Gastroesophageal sphincter (tissue), 3 donors: ENCODE measurements at regions not wholly inside any gene's neighbourhood (a gene's known extent, or its start where the extent isn't known, plus 50 kb on each side); places are given as distances from the start of the nearest gene placed in this dataset.

ENCODE experiments used
- EP300 ChIP-seq: sonication (generic); formaldehyde crosslinking; IDR thresholded peaks from one replicate; pipeline ENCODE4 v1.6.1; 2017; ENCODE audit warnings: antibody characterized with exemption, mild to moderate bottlenecking
- POLR2A ChIP-seq, 2 donors: fragments of 450-650 bp; IDR thresholded peaks; one replicate each; pipeline ENCODE4 v1.6.1; 2017; ENCODE audit warnings: antibody characterized with exemption in 2 of 2, mild to moderate bottlenecking in 2 of 2, moderate library complexity in 1 of 2
- POLR2AphosphoS5 ChIP-seq: sonication (generic); formaldehyde crosslinking; IDR thresholded peaks from one replicate; pipeline ENCODE4 v1.6.1; 2017; ENCODE audit warnings: antibody characterized with exemption
- TF ChIP-seq, protein P1 (sequence below), 4 experiments: fragments of 200-600 bp in 2 of 4; fragments of 450-650 bp in 2 of 4; sonication (generic) in 1 of 4; IDR thresholded peaks; one replicate each; pipeline ENCODE4 v1.5.1; 2017 to 2019; ENCODE audit warnings: antibody characterized with exemption in 4 of 4, mild to moderate bottlenecking in 2 of 4, moderate library complexity in 2 of 4

DNA sequence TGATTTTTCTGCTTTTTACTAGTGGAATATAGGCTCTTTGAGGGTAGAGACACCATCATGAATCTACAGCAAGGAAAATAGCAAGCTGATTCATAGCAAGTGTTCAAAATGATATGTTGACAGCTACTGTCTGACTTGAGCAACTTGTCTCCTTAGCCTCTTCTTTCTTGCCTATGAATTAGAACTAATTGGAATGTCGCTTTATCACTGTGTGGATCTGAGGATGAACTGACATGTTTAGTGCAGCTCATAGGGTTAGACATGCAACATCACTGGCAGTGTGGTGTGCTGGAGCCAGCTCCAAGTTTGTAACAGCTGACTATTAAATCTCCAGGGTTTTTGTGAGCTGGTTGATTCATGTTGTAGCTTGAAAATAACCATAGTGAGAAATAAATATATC is 1068.4 kb downstream of the PCDH18 start:
- TF ChIP-seq POLR2AphosphoS5 (no peak), EP300 (no peak), POLR2A (IDR thresholded peaks at IDR 0.05) (no peak)
- TF ChIP-seq, protein P1, sequence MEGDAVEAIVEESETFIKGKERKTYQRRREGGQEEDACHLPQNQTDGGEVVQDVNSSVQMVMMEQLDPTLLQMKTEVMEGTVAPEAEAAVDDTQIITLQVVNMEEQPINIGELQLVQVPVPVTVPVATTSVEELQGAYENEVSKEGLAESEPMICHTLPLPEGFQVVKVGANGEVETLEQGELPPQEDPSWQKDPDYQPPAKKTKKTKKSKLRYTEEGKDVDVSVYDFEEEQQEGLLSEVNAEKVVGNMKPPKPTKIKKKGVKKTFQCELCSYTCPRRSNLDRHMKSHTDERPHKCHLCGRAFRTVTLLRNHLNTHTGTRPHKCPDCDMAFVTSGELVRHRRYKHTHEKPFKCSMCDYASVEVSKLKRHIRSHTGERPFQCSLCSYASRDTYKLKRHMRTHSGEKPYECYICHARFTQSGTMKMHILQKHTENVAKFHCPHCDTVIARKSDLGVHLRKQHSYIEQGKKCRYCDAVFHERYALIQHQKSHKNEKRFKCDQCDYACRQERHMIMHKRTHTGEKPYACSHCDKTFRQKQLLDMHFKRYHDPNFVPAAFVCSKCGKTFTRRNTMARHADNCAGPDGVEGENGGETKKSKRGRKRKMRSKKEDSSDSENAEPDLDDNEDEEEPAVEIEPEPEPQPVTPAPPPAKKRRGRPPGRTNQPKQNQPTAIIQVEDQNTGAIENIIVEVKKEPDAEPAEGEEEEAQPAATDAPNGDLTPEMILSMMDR (IDR thresholded peaks at IDR 0.05) = no peak
